ENCODE measurements at regions not wholly inside any gene's neighbourhood (a gene's known extent, or its start where the extent isn't known, plus 50 kb on each side); places are given as distances from the start of the nearest gene placed in this dataset.

- no peak for DNase-seq
Observed at GRCh38 chr14:97618917-97619690, 821.9 kb downstream of the VRK1 start.

DNA sequence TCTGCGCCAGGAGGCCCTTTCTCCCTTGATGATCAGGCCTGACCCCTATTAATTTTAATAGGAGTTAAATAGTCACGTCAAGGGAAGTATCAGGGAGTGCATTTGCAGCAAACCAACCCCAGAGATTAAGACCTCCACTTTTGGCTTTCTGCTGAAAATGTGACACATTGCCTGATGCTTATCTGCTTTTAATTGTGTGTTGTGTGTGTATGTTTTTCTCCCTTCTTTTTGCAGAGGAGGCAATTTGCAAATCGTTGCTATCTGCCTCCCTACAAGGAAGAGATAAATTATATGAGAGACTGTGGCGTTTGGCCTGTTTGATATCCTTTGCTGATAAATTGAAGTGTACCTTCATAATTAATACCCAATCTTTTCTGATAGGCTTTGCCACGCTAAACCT is 822.9 kb downstream of the VRK1 start:
- DNase-seq, result peak in 1 of 2 donors; percentile 21

GRCh38 chr14:97624985-97625384 is 827.8 kb downstream of the VRK1 start:
- DNase-seq, result no peak

DNA sequence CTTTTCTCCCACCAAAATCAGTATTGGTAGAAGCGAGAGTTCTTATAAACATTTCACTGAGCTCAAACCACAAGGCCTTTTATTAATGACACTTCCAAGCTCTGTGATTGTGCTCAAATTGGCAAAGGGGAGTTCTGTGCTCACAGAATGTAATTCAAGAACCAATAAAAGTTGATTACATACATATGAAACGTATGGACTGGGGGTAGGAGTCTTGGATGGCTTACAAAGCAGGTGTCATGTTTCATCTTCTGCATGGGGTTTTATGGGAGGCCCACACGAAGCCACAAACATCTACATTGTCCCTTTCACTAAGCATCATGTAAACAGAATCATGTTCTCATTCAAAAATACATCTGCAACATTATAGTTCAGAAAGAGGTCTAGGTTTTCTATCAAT is 828.3 kb downstream of the VRK1 start:
- no peak for DNase-seq

DNA sequence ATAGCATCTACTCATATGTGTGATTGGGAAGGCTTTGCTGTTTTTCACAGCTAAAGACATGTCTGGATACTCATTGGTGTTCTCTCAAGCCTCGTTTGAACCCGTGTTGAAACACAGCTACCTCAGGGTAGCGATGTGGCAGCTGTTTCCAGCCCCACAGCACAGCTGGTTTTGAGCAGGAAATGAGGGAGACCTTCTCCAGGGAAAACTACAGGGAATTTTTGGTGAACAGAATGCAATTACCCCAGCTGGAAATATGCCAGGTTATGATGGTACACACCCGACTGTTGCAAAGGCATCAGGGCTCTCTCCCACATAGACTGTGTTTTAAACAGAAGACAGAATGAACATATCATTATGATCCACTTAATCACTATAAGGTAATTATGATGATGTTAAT is 828.9 kb downstream of the VRK1 start:
- no peak for DNase-seq

DNA sequence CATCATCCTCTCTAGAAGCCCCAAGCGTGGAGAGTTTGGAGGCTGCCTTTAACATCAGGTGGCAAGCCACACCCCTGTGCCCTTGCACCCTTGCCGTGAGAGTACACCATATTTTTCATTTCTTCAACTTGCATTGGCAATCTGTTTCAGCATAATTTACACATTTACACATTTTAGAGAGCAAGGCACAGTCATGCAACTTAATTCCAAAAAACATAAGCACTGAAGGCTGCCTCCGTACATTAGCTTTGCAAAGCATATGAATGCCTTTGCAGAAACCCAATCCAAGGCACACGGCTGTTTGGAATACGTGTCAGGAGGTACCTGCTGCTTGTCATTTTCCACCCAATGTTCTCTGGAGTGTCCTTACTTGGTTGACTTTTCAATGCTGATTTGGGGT is 833.1 kb downstream of the VRK1 start:
- no peak for DNase-seq

GRCh38 chr14:97633131-97633738 is 836.1 kb downstream of the VRK1 start:
- DNase-seq, result no peak

- peak; percentile 32 to 50 for DNase-seq
Observed at GRCh38 chr14:97634751-97635150, 837.6 kb downstream of the VRK1 start.

DNA sequence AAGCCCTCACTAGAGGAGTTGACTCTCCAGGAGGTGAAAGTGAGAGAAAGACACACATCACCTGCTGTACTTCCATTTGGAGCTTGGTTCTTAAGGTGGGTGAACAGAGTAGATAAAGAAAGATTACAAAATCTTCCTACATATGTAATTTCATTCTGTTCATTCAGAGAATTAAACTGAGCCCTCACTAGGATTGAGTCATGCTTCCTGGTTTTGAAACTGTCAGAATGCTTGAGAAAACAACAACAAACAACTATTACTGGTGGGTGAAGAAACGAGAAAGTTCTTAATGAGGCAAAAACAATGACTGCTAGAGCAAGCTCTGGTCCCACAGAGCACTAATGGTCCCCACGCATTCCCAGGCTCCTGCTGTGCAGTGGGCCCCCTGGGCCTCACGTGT is 841.7 kb downstream of the VRK1 start:
- no peak for DNase-seq

DNA sequence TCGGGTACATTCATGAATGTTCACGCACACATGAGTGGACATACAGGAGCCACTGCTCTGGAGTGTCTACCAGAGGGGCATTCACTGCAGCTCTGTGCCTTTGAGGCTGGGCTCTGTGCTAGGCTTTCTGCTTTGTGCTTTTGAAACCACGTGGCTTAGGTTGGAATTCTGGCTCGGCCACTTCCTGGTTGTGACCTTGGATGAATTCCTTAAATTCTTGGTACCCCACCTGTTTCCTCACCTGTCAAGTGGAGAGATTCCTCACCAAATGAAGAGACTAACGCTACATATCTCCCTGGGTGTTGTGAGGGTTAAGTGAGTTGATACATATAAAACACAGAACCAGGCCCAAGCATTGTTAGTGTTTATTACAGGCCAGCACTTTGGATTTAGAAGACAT is 842.8 kb downstream of the VRK1 start:
- DNase-seq, result no peak

- no peak for DNase-seq
Observed at GRCh38 chr14:97641827-97642226, 844.6 kb downstream of the VRK1 start.

DNA sequence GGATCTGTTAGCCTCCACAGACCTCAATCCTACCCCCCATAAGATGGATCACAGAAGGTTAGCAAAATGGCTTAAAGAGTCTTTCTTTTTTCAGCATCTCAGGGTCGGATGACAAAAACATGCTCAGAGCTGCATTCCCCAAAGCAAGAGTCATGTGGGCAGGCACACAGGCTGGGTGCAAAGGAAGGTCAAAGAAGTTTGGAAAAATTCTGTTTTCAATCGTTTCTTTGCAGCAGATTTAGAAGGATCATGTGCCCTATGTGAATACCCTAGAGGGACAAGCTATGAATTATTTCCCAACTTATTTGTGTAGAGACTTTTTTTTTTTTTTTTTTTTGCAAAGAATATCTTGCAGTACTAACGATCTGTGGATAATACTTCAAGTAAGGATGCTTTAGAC is 845.4 kb downstream of the VRK1 start:
- no peak for DNase-seq

DNA sequence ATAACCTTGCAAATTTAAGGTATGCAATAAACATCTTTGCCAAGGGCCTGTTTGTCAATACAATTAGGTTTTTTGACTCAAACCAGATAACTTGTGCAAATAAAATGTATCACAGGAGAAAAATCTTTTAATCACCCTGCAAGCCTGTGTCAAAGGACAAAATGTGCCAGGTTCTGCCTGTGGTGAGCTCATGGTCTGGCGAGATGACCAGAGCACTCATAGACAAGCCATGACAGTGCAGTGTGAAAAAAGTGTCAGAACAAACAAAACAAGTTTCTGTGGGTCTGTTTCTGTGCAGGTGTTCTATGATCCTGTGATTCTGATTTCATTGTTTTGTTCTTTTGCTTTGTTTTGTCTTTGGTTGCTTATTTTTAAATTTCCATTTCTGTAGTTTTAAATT is 847.2 kb downstream of the VRK1 start:
- DNase-seq, result no peak

DNA sequence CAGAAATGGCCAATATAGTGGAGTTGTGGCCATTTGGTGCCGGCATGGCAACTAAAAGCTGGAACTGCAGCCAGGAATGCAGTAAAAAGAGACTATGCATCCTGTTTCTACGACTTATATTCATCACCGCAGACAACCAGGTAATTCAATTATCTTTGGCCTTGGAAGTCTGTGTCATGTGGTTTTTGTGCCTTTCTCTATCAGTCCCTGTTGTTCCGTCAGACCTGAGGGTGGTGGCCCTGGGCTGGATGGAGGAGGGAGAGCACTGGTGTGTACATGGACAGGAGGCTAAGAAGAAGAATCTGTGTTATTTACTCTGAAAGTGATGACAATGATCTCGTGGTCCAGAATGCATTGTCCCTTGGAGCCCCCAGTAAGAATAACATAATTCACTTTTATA is 852.6 kb downstream of the VRK1 start:
- no peak for DNase-seq

DNA sequence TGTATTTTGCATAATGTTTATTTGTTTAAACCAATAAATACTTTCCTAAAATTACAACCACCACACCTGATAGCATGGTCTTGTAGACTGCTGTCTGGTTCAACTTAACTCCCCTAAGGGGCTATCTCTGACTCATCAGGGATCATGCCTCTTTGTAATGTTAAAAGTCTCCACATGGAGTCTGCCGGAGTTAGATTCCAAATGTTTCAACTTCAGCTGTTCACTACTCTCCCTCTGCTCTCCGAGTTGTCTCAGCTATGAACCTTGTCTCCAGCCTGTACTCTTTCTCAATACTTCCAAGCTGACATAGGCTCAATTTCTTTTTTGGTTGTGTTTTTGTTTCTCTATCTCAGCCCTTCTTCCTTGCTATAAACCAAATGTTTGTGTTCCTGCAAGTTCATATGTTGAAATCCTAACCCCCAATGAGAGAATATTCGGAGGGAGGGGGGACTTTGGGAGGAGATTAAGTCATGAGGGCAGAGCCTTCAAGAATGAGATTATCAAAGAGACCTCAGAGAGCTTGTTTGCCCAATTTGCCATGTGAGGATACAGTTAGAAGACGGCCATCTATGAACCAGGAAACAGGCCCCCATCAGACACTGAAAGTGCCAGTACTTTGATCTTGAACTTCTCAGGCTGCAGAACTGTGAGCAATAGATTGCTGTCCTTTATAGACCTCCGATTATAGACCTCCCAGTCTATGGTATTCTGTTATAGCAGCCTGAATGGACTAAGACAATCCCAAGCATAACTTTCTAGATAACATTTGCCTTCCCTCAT is 858.2 kb downstream of the VRK1 start:
- DNase-seq, result no peak

DNA sequence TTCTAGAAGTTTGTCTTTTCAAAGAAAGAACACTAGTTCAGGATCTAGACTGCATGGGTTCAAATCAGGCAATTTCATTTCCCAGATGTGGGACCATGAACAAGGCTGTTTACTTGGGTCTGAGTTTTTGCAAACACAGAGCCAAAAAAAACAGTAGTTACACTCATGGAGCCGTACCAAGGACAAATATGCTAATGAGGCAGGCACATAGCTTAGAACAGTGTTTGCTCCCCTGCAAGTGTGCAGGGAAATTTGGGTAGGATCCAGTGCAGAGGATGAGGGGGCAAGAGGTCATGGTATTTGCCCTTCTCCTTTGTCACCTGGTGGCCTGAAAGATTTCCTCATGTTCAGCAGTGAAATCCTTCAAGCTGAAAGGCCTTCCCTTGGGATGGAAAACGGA is 860.4 kb downstream of the VRK1 start:
- no peak for DNase-seq

GRCh38 chr14:97687944-97688630 is 890.9 kb downstream of the VRK1 start:
- no peak for DNase-seq

DNA sequence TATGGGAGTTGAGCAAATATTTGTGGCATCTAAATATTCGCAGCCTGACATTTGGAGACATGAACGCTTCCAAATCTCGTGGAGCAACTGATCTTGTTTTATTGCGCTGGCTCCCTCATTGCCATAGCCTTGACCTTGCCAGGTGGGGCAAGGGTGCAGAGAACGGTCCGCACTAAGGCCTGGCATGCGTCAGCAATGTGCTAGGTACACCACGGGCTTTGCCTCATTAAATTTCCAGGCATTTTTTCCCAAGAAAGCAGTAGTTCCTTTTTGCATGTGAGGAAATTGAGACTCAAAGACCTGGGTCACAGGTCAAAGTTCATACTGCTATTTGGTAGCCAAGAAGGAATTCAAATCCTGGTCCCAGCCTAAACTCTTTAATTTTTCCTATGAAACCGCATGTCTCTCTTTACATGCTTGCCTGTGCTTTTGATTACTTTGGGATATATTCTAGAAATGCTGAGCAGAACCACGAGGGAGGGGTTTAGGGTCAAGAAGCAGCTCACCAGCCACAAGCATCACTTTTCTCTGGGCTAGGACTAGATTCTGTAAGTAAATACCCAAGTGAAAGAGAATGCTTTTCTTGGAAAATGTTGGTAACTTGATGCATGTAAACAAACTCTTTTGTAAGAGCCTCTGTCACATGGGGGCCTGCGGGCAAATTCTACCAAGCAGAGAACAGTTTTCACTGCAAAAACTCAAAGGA is 891.6 kb downstream of the VRK1 start:
- DNase-seq, result no peak

- no peak for DNase-seq
Observed at GRCh38 chr14:97692084-97692483, 894.9 kb downstream of the VRK1 start.

GRCh38 chr14:97695456-97695981 is 898.3 kb downstream of the VRK1 start:
- no peak for DNase-seq

GRCh38 chr14:97697772-97698171 is 900.6 kb downstream of the VRK1 start:
- DNase-seq, result peak; percentile 42 to 64

DNA sequence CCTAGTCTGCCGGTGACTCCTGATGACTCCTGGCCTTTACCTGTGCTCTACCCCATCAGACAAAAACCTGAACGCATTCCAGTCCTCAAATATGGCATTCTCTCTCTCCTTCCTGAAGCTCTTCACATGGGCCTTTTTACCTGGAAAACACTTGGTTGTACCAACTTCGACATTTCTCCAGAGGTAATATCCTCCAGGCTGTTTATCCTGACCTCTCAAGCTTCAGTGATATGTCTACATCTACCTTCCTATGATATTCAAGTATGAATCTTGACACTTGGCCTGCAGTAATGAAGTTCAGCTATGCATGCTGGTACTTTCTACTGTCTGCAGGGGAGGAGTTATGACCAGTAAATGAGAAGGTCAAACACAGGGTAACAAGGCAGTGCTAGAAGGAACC is 901.8 kb downstream of the VRK1 start:
- no peak for DNase-seq
